Hepatocyte (in vitro differentiated cells): ENCODE measurements at regions not wholly inside any gene's neighbourhood (a gene's known extent, or its start where the extent isn't known, plus 50 kb on each side); places are given as distances from the start of the nearest gene placed in this dataset.

ENCODE experiments used
- DNase-seq: peaks from one replicate; pipeline ENCODE4 v3.0.0-alpha.2; 2016; ENCODE audit warnings: low spot score
- H2AFZ ChIP-seq: fragments of 200-600 bp; sonication (generic); 2 replicates; pipeline ENCODE4 v1.6.0; 2016; ENCODE audit warnings: antibody characterized with exemption, mild to moderate bottlenecking
- H3K27ac ChIP-seq: fragments of 200-600 bp; sonication (generic); 2 replicates; pipeline ENCODE4 v1.5.1; 2016; ENCODE audit warnings: mild to moderate bottlenecking
- H3K27me3 ChIP-seq: fragments of 200-600 bp; sonication (generic); 2 replicates; pipeline ENCODE4 v1.6.1; 2016
- H3K36me3 ChIP-seq: fragments of 200-600 bp; sonication (generic); replicated peaks from 2 replicates; pipeline ENCODE4 v1.5.1; 2016; ENCODE audit warnings: low read depth; ENCODE audit not compliant: insufficient read depth
- H3K4me1 ChIP-seq: fragments of 200-600 bp; sonication (generic); 2 replicates; pipeline ENCODE4 v1.5.1; 2016; ENCODE audit warnings: mild to moderate bottlenecking, moderate library complexity; ENCODE audit not compliant: insufficient read depth
- H3K4me2 ChIP-seq: fragments of 200-600 bp; sonication (generic); 2 replicates; pipeline ENCODE4 v1.6.0; 2016
- H3K4me3 ChIP-seq: fragments of 200-600 bp; sonication (generic); 2 replicates; pipeline ENCODE4 v1.5.1; 2016; ENCODE audit warnings: mild to moderate bottlenecking
- H3K79me2 ChIP-seq: fragments of 200-600 bp; sonication (generic); 2 replicates; pipeline ENCODE4 v1.6.0; 2017; ENCODE audit warnings: mild to moderate bottlenecking
- H3K9me2 ChIP-seq: fragments of 200-600 bp; sonication (generic); replicated peaks from 2 replicates; pipeline ENCODE4 v1.6.0; 2017; ENCODE audit warnings: mild to moderate bottlenecking; ENCODE audit not compliant: insufficient read depth
- H3K9me3 ChIP-seq: fragments of 200-600 bp; sonication (generic); 2 replicates; pipeline ENCODE4 v1.5.1; 2016; ENCODE audit warnings: low read depth, mild to moderate bottlenecking
- H4K20me1 ChIP-seq: fragments of 200-600 bp; sonication (generic); 2 replicates; pipeline ENCODE4 v1.6.0; 2016; ENCODE audit warnings: mild to moderate bottlenecking; ENCODE audit not compliant: insufficient read depth, poor library complexity, severe bottlenecking
- EZH2 ChIP-seq: fragments of 200-600 bp; sonication (generic); IDR thresholded peaks from 2 replicates; pipeline ENCODE4 v1.6.1; 2016; ENCODE audit warnings: antibody characterized with exemption, mild to moderate bottlenecking, borderline replicate concordance
- EZH2phosphoT487 ChIP-seq: fragments of 200-600 bp; sonication (generic); IDR thresholded peaks from one replicate; pipeline ENCODE4 v1.6.1; 2018; ENCODE audit warnings: antibody characterized with exemption, mild to moderate bottlenecking, low read depth, moderate library complexity; ENCODE audit not compliant: unreplicated experiment, severe bottlenecking
- WGBS: methylation state at CpG from one replicate; pipeline ENCODE4 v1.1.6; 2016; ENCODE audit warnings: low lambda C conversion rate; ENCODE audit errors: missing lambda C conversion rate; 5-methylcytosine and 5-hydroxymethylcytosine counted together
- TF ChIP-seq, protein P1 (sequence below): fragments of 200-600 bp; sonication (generic); IDR thresholded peaks from 2 replicates; pipeline ENCODE4 v1.5.1; 2016; ENCODE audit warnings: antibody characterized with exemption, mild to moderate bottlenecking; ENCODE audit not compliant: poor library complexity

DNA sequence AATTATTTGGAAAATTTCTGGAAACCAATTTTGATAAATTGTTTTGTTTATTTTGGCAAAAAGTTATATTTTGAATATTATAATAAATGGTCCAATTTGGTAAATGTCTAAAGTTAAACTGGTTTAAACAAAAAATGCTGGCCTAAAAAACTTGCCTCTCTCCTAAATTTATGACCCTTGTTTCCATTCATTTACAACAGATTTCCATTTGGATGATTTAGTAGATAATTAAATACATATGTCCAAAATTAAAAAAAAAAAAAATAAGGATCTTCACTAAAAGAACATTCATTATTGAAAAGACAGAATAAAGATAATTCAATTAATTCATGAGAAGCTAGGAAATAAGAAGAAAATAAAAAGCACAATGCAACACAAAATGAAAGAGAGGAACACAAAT, 449.5 kb downstream of the SPRY1 start:
- no peak overlapping the region for H3K27ac ChIP-seq
- no peaks in the 10 kb centered on the region for H4K20me1 ChIP-seq
- no peak overlapping the region for H2AFZ ChIP-seq
- no peaks in the 10 kb centered on the region for H3K36me3 ChIP-seq
- no peaks in the 10 kb centered on the region for H3K79me2 ChIP-seq
- no peak for DNase-seq
- H3K4me1 ChIP-seq, result peaks cover 11% of the 10 kb centered on the region
- TF ChIP-seq EZH2 (no peak), EZH2phosphoT487 (no peak)
- TF ChIP-seq, protein P1, sequence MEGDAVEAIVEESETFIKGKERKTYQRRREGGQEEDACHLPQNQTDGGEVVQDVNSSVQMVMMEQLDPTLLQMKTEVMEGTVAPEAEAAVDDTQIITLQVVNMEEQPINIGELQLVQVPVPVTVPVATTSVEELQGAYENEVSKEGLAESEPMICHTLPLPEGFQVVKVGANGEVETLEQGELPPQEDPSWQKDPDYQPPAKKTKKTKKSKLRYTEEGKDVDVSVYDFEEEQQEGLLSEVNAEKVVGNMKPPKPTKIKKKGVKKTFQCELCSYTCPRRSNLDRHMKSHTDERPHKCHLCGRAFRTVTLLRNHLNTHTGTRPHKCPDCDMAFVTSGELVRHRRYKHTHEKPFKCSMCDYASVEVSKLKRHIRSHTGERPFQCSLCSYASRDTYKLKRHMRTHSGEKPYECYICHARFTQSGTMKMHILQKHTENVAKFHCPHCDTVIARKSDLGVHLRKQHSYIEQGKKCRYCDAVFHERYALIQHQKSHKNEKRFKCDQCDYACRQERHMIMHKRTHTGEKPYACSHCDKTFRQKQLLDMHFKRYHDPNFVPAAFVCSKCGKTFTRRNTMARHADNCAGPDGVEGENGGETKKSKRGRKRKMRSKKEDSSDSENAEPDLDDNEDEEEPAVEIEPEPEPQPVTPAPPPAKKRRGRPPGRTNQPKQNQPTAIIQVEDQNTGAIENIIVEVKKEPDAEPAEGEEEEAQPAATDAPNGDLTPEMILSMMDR, result no peak
- H3K9me3 ChIP-seq, result no peaks in the 10 kb centered on the region
- H3K27me3 ChIP-seq, result no peaks in the 10 kb centered on the region
- H3K4me2 ChIP-seq, result no peak overlapping the region
- no peak overlapping the region for H3K4me3 ChIP-seq
- H3K9me2 ChIP-seq, result no peaks in the 10 kb centered on the region

DNA sequence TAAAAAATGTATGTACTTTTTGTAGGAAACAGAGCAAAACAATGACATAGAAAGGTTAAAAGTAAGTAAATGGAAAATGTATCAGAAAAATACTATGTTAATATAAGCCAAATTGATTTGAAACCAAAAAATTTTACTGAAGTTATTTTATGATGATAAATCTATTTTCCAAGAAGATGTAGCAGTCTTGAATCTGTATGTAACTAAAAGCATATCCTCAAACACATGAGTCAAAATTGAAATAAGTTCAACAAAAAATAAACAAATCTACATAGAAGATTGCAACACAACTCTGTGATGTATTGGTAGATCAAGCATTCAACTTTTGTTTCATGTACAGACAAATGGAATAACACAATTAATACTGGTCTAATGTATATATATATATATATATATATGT, 450.0 kb downstream of the SPRY1 start:
- no peak for DNase-seq
- H3K4me3 ChIP-seq, result no peak overlapping the region
- no peaks in the 10 kb centered on the region for H3K36me3 ChIP-seq
- peaks cover 7% of the 10 kb centered on the region for H3K4me1 ChIP-seq
- H3K27ac ChIP-seq, result no peak overlapping the region
- no peak for TF ChIP-seq EZH2phosphoT487
- no peaks in the 10 kb centered on the region for H3K9me3 ChIP-seq
- no peaks in the 10 kb centered on the region for H3K79me2 ChIP-seq
- H3K4me2 ChIP-seq, result no peak overlapping the region
- no peak overlapping the region for H2AFZ ChIP-seq
- no peaks in the 10 kb centered on the region for H4K20me1 ChIP-seq
- no peaks in the 10 kb centered on the region for H3K9me2 ChIP-seq
- no peaks in the 10 kb centered on the region for H3K27me3 ChIP-seq

DNA sequence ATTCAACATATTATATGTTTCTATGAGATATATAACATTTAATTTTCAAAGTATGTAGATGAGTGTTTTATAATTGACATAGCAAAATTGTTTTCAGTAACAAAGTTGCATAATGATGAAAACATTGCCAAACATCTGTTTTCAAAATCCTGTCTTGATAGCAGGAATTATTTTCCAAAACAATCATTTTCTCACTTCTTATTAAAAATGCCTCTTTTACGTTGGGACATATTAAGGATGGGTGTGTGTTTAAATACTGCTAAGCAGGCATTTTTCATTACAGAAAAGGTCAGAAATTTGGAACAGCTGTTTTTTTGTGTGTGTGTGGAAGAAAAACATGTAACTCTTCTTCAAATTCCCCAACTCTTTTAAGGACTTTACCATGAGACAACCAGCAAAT, 452.0 kb downstream of the SPRY1 start:
- Histone ChIP-seq H3K79me2 (no peaks in the 10 kb centered on the region), H2AFZ (no peak overlapping the region)
- WGBS, result 43% methylated on average over 1 of the region's 1 CpG

DNA sequence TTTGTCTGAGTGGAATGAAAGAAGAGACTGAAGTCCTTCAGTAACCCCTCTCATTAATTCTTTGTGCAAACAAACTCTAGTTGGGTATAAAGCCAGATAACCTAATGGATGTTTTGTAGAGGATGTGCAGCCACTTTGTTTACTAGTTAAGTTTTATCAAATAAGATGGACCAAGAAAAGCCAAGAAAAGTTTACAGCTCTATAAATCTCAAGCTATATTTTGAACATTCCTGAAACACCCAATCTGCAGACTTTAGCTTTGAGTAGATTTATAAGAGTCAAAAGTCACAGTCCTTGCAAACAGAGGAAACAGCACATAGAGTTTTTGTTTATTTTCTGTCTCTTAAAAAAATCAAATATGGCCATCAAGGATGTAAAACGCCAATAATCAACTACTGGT, 452.9 kb downstream of the SPRY1 start:
- no peak overlapping the region for H3K27ac ChIP-seq
- H3K4me2 ChIP-seq, result no peak overlapping the region
- DNase-seq, result no peak
- no peaks in the 10 kb centered on the region for H3K79me2 ChIP-seq
- no peaks in the 10 kb centered on the region for H3K36me3 ChIP-seq
- WGBS, result 52% methylated on average over 1 of the region's 1 CpG
- H4K20me1 ChIP-seq, result no peaks in the 10 kb centered on the region
- no peaks in the 10 kb centered on the region for H3K9me3 ChIP-seq
- peaks cover 5% of the 10 kb centered on the region for H3K4me1 ChIP-seq
- no peak overlapping the region for H2AFZ ChIP-seq
- no peaks in the 10 kb centered on the region for H3K27me3 ChIP-seq
- H3K4me3 ChIP-seq, result no peak overlapping the region
- TF ChIP-seq, protein P1, result no peak
- no peak for TF ChIP-seq EZH2
- H3K9me2 ChIP-seq, result no peaks in the 10 kb centered on the region

More for the DNA sequence above, 452.0 kb downstream of the SPRY1 start:
- no peaks in the 10 kb centered on the region for H3K9me3 ChIP-seq
- no peaks in the 10 kb centered on the region for H4K20me1 ChIP-seq
- H3K4me3 ChIP-seq, result no peak overlapping the region
- H3K4me1 ChIP-seq, result peaks cover 5% of the 10 kb centered on the region
- no peaks in the 10 kb centered on the region for H3K9me2 ChIP-seq
- TF ChIP-seq, protein P1, result no peak
- no peak for TF ChIP-seq EZH2phosphoT487
- TF ChIP-seq EZH2, result no peak
- no peaks in the 10 kb centered on the region for H3K27me3 ChIP-seq
- H3K4me2 ChIP-seq, result no peak overlapping the region
- no peak for DNase-seq
- H3K36me3 ChIP-seq, result no peaks in the 10 kb centered on the region
- H3K27ac ChIP-seq, result no peak overlapping the region
